ENCODE measurements at regions not wholly inside any gene's neighbourhood (a gene's known extent, or its start where the extent isn't known, plus 50 kb on each side); places are given as distances from the start of the nearest gene placed in this dataset.

DNA sequence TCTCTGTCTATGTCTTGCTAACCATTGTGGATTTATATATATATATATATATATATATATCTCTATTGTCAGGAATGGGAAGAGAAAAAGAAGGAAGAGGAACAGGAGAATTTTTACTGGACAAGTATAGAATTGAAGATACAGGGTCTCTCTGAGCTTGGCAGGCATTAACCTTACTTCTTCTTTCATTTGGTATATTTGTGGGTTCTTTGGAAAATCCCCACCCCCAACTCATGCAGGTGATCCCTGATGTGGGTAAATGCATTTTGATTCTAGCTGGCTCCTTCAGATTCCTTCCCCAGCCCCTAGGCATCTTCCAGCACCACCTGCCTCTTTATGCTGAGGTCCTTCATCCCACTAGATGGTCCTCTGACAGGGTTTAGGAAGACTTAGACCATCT lies 78.8 kb upstream of the TRABD2B start:
- Histone ChIP-seq H3K4me1 (peaks cover 4 to 9% of the 10 kb centered on the region in 2 donors), H3K27ac (no peak overlapping the region), H3K36me3 (no peaks in the 10 kb centered on the region), H3K9me3 (no peaks in the 10 kb centered on the region), H3K27me3 (no peaks in the 10 kb centered on the region), H3K4me3 (no peak overlapping the region)
- no peak for DNase-seq (ENCODE audit: low spot score in 2 of 2)
- no peak for TF ChIP-seq CTCF (IDR thresholded peaks at IDR 0.05)
- intact Hi-C loops (cut with DNase I): no loop called here

DNA sequence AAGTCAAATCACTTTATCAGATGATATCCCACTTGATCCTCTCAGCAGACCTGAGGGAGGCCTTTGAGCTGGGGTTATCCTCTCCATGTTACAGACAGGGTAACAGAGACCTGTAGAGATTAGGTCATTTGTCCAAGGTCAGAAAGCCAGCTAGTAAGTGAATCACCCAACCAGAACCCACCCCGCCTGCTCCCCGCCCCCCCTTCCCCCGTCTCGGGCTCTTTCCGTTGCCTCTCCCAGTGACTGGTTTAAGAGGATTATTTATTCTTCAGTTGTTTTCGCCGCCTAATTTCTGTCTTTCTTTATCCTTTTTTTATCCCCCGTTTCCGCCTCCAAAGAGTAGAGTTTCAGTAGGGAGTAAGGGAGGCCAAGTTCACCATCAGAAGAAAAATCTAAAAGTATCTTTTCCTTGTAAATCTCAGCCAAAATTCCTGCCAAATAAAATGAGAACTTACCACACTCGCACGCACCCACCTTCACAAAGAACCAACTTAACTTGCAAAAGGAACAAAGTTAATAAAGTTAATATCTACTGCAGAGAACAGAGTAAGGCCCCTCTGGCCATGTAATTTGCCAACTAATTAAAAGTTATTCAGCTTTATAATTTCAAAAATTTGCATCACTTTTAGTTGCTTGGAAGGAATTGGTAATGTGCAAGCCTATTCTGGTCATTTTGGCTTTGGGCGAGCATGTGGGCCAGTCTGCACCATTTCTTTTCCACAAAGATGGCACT lies 76.8 kb upstream of the TRABD2B start:
- Histone ChIP-seq H3K4me1 (peaks cover 4 to 20% of the 10 kb centered on the region in 2 donors), H3K9me3 (no peaks in the 10 kb centered on the region), H3K27me3 (no peaks in the 10 kb centered on the region), H3K36me3 (no peaks in the 10 kb centered on the region), H3K4me3 (no peak overlapping the region), H3K27ac (no peak overlapping the region)
- TF ChIP-seq CTCF (IDR thresholded peaks at IDR 0.05): no peak
- intact Hi-C loops (cut with DNase I): no loop called here
- DNase-seq (ENCODE audit: low spot score in 2 of 2): no peak

DNA sequence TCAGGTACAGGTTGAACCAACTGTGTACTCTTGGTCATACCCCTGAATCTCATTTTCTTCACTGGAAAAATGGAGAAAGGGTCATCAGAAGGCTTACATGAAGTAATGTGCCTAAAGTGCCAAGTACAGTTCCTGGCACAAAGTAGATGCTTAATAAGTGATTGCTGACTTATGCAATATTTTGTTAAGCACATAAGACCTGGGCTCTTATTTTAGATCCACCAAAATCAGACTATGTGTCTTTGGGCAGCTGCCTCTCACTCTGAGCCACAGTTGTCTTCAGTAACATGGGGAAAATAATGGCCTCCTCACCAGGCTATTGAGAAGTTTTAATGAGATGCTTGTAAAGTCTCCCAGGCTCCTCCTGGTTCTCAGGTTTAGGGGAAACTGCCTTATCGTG lies 74.3 kb upstream of the TRABD2B start:
- Histone ChIP-seq H3K27me3 (no peaks in the 10 kb centered on the region), H3K4me1 (peaks cover 0 to 15% of the 10 kb centered on the region in 2 donors), H3K4me3 (no peak overlapping the region), H3K9me3 (no peaks in the 10 kb centered on the region), H3K27ac (no peak overlapping the region), H3K36me3 (no peaks in the 10 kb centered on the region)
- intact Hi-C loops (cut with DNase I): no loop called here
- no peak for DNase-seq (ENCODE audit: low spot score in 2 of 2)
- no peak for TF ChIP-seq CTCF (IDR thresholded peaks at IDR 0.05)

GRCh38 chr1:48070396-48070750 lies 73.2 kb upstream of the TRABD2B start:
- Histone ChIP-seq H3K36me3 (no peaks in the 10 kb centered on the region), H3K27ac (peak overlapping the region; percentile 9 to 64), H3K4me3 (no peak overlapping the region), H3K27me3 (no peaks in the 10 kb centered on the region), H3K4me1 (peaks cover 0 to 15% of the 10 kb centered on the region in 2 donors), H3K9me3 (no peaks in the 10 kb centered on the region)
- no peak for TF ChIP-seq CTCF (IDR thresholded peaks at IDR 0.05)
- DNase-seq (ENCODE audit: low spot score in 2 of 2): no peak
- intact Hi-C loops (cut with DNase I): no loop called here

- H3K27me3 ChIP-seq: no peaks in the 10 kb centered on the region
- H3K9me3 ChIP-seq: no peaks in the 10 kb centered on the region
- intact Hi-C loops (cut with DNase I): no loop called here
- peaks cover 0 to 15% of the 10 kb centered on the region in 2 donors for H3K4me1 ChIP-seq
- H3K27ac ChIP-seq: peak overlapping the region; percentile 9 to 64
- no peak for TF ChIP-seq CTCF (IDR thresholded peaks at IDR 0.05)
- no peak overlapping the region for H3K4me3 ChIP-seq
- no peaks in the 10 kb centered on the region for H3K36me3 ChIP-seq
- DNase-seq (ENCODE audit: low spot score in 2 of 2): no peak
Measured at GRCh38 chr1:48069662-48070395, 72.6 kb upstream of the TRABD2B start.
